Gastroesophageal sphincter (tissue), 3 donors: ENCODE measurements at regions not wholly inside any gene's neighbourhood (a gene's known extent, or its start where the extent isn't known, plus 50 kb on each side); places are given as distances from the start of the nearest gene placed in this dataset.

ENCODE experiments used
- CTCF ChIP-seq, 4 experiments: fragments of 200-600 bp in 2 of 4; fragments of 450-650 bp in 2 of 4; sonication (generic) in 1 of 4; IDR thresholded peaks; one replicate each; pipeline ENCODE4 v1.5.1; 2017 to 2019; ENCODE audit warnings: antibody characterized with exemption in 4 of 4, mild to moderate bottlenecking in 2 of 4, moderate library complexity in 2 of 4
- POLR2AphosphoS5 ChIP-seq: sonication (generic); formaldehyde crosslinking; IDR thresholded peaks from one replicate; pipeline ENCODE4 v1.6.1; 2017; ENCODE audit warnings: antibody characterized with exemption

GRCh38 chr1:219350172-219350931 lies 176.7 kb downstream of the LYPLAL1 start:
- TF ChIP-seq CTCF (IDR thresholded peaks at IDR 0.05) (no peak), POLR2AphosphoS5 (no peak)
